Lung (tissue), 11 donors: ENCODE measurements at regions not wholly inside any gene's neighbourhood (a gene's known extent, or its start where the extent isn't known, plus 50 kb on each side); places are given as distances from the start of the nearest gene placed in this dataset.
"Not testable (repeated sequence)": the region's sequence is repeated elsewhere in the genome, so short reads cannot be mapped to it uniquely, and the experiment has no call there.

ENCODE experiments used
- ATAC-seq: fragments of 200-7000 bp; cut with Tn5 transposase; one replicate; pipeline ENCODE4 v1.9.1; 2020; ENCODE audit warnings: moderate number of reproducible peaks; ENCODE audit not compliant: insufficient read depth, low FRiP score
- DNase-seq, 3 donors: peaks; one replicate each; pipeline ENCODE4 v3.0.0-alpha.2; 2013 to 2017
- H3K27ac ChIP-seq, 2 donors: one replicate each; pipeline ENCODE4 v1.5.1; 2013; ENCODE audit warnings: mild to moderate bottlenecking in 2 of 2, moderate library complexity in 2 of 2, control low read depth in 1 of 2, inconsistent platforms in 1 of 2, low read depth in 1 of 2, low read length in 1 of 2
- H3K27me3 ChIP-seq, 3 donors: one replicate each; pipeline ENCODE4 v1.5.1; 2013; ENCODE audit warnings: low read length in 2 of 3; ENCODE audit not compliant: control insufficient read depth in 3 of 3, insufficient read depth in 3 of 3
- H3K36me3 ChIP-seq, 4 donors: one replicate each; pipeline ENCODE4 v1.5.1; 2013; ENCODE audit warnings: low read length in 4 of 4, mild to moderate bottlenecking in 1 of 4, moderate library complexity in 1 of 4; ENCODE audit not compliant: control insufficient read depth in 4 of 4, insufficient read depth in 4 of 4
- H3K4me1 ChIP-seq, 5 donors: one replicate each; pipeline ENCODE4 v1.5.1; 2013; ENCODE audit warnings: low read length in 5 of 5, mild to moderate bottlenecking in 2 of 5, moderate library complexity in 1 of 5; ENCODE audit not compliant: control insufficient read depth in 5 of 5, insufficient read depth in 5 of 5
- H3K4me3 ChIP-seq: one replicate; pipeline ENCODE4 v1.5.1; 2013; ENCODE audit warnings: mild to moderate bottlenecking, control low read depth, moderate library complexity
- H3K9ac ChIP-seq, 2 donors: one replicate each; pipeline ENCODE4 v1.5.1; 2013; ENCODE audit warnings: low read length in 2 of 2, control low read depth in 1 of 2; ENCODE audit not compliant: insufficient read depth in 1 of 2
- H3K9me3 ChIP-seq, 4 donors: one replicate each; pipeline ENCODE4 v1.5.1; 2013; ENCODE audit warnings: low read length in 3 of 4, mild to moderate bottlenecking in 1 of 4, moderate library complexity in 1 of 4; ENCODE audit not compliant: control insufficient read depth in 4 of 4, insufficient read depth in 3 of 4
- WGBS, 2 donors: extraction: QIAGEN DNeasy Blood & Tissue Kit; methylation state at CpG; one replicate each; pipeline ENCODE4 v1.1.7; 2013; 5-methylcytosine and 5-hydroxymethylcytosine counted together
- TF ChIP-seq, protein P1 (sequence below): IDR thresholded peaks from 2 replicates; pipeline ENCODE4 v1.5.1; 2012; ENCODE audit warnings: mild to moderate bottlenecking; ENCODE audit errors: control extremely low read depth, extremely low read depth
- donor health status: control.
- donor health status: control.
- donor health status: Bipolar disorder and iron deficiency.
- donor health status: healthy.
- donor health status: DM: yes; HTN: yes; CAD: no.

DNA sequence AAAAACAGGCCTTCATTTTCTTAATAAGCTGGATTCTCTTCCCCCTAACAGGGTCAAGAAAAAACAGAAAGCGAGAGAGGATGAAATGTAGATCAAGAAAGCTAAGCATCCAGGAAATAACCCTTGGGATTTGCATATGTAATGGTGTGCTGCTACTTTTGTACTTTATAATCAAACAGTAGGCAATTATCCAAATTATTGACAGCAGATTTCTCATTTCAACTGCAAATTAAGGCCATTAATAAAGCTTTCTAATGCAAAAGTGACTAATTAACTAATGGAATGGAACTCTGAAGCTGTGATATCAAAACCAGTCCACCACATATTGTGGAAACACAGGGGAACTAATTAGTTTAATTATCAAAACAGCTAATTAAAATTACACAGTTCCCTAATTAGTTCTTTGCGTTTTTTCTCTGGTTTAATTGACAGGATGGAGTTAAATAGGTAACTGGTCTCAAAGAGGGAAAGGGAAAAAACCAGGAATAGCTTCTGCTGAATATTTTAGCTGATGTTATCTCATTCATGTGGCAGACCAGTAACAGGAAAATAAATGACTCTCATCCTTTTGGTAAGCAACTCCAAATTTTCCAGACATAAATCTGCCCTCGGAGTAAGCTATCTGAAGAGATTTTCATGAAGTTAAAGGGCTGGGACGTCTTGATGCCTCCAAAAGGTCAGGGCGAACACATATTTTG lies 182.7 kb upstream of the LMO3 start:
- Histone ChIP-seq H3K9ac (no peak overlapping the region), H3K27ac (no peak overlapping the region), H3K4me3 (no peak overlapping the region), H3K4me1 (no peaks in the 10 kb centered on the region), H3K27me3 (no peaks in the 10 kb centered on the region), H3K36me3 (no peaks in the 10 kb centered on the region), H3K9me3 (no peaks in the 10 kb centered on the region)
- TF ChIP-seq, protein P1, sequence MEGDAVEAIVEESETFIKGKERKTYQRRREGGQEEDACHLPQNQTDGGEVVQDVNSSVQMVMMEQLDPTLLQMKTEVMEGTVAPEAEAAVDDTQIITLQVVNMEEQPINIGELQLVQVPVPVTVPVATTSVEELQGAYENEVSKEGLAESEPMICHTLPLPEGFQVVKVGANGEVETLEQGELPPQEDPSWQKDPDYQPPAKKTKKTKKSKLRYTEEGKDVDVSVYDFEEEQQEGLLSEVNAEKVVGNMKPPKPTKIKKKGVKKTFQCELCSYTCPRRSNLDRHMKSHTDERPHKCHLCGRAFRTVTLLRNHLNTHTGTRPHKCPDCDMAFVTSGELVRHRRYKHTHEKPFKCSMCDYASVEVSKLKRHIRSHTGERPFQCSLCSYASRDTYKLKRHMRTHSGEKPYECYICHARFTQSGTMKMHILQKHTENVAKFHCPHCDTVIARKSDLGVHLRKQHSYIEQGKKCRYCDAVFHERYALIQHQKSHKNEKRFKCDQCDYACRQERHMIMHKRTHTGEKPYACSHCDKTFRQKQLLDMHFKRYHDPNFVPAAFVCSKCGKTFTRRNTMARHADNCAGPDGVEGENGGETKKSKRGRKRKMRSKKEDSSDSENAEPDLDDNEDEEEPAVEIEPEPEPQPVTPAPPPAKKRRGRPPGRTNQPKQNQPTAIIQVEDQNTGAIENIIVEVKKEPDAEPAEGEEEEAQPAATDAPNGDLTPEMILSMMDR, result no peak
- 43 to 51% methylated on average over 5 of the region's 5 CpGs for WGBS, 2 donors
- ATAC-seq (no peak), DNase-seq (no peak)

DNA sequence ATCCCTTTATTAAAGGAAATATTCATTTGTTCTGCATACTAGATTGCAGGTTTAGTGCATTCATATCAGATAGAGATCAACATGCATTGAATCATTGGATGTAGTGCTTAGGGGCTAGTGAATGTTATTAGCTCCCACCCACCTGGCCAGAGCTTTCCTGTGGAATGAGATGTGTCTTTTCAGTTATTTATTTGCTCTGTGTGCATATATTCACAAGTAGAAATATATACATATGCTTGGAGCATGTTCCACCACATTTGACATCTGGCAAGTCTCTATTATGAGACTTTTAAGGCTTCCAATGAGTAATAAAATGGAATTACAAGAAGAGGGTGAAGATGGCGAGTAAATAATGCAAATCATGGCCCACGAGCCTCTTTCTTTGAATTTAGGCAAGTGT lies 180.0 kb upstream of the LMO3 start:
- Histone ChIP-seq H3K4me1 (no peaks in the 10 kb centered on the region), H3K27ac (no peak overlapping the region), H3K36me3 (no peaks in the 10 kb centered on the region), H3K9ac (no peak overlapping the region), H3K27me3 (no peaks in the 10 kb centered on the region), H3K9me3 (no peaks in the 10 kb centered on the region), H3K4me3 (no peak overlapping the region)
- DNase-seq (no peak), ATAC-seq (no peak)
- TF ChIP-seq, protein P1, result no peak
- 54 to 71% methylated on average over 2 of the region's 2 CpGs for WGBS, 2 donors

DNA sequence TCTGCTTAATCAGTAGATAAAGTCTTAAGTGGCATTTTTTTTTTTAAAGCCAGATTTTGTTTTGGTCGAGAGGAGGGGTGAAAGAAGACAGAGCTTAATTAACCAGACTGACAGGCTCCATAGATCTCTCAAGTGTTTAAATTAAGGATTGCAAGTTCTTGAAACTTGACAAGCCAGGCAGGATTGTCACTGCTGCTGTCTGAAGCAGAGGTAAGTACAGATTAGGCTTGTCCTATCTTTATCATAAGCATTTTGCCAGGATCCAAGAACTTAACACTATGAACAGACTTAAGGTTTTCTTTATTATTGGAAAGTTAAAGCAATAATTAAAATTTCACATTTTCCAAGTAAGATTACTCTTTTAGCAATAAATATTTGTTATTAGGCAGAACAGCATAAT lies 179.6 kb upstream of the LMO3 start:
- peaks cover 0 to 1% (median 0%) of the 10 kb centered on the region in 4 donors for H3K9me3 ChIP-seq
- ATAC-seq (no peak), DNase-seq (no peak)
- H3K4me3 ChIP-seq, result no peak overlapping the region
- H3K27ac ChIP-seq, result no peak overlapping the region
- no peaks in the 10 kb centered on the region for H3K27me3 ChIP-seq
- H3K36me3 ChIP-seq, result no peaks in the 10 kb centered on the region
- 27 to 38% methylated on average over 1 of the region's 1 CpG for WGBS, 2 donors
- H3K9ac ChIP-seq, result no peak overlapping the region
- no peaks in the 10 kb centered on the region for H3K4me1 ChIP-seq
- TF ChIP-seq, protein P1, result no peak

- H3K9ac ChIP-seq, ATAC-seq, H3K4me3 ChIP-seq, H3K9me3 ChIP-seq, H3K27ac ChIP-seq, DNase-seq, H3K4me1 ChIP-seq, H3K27me3 ChIP-seq, H3K36me3 ChIP-seq: not testable (repeated sequence)
- 87 to 92% methylated on average over 2 of the region's 2 CpGs for WGBS, 2 donors
Measured at GRCh38 chr12:16769129-16769528, 163.2 kb upstream of the LMO3 start.
